ENCODE measurements at regions not wholly inside any gene's neighbourhood (a gene's known extent, or its start where the extent isn't known, plus 50 kb on each side); places are given as distances from the start of the nearest gene placed in this dataset.

GRCh38 chr6:119612176-119612891 lies 262.8 kb upstream of the MAN1A1 start:
- Histone ChIP-seq H3K9me1 (ENCODE audit: insufficient read depth, low read length) (no peaks in the 10 kb centered on the region; the same call in 1 of the 2 replicates), H3K9me3 (ENCODE audit: control insufficient read depth, insufficient read depth, low read length) (no peaks in the 10 kb centered on the region), H3K79me1 (ENCODE audit: low read depth in 1 of 2, low read length in 2 of 2) (no peaks in the 10 kb centered on the region), H3K4me2 (ENCODE audit: low read depth, low read length) (no peak overlapping the region), H3K4me1 (ENCODE audit: control insufficient read depth, insufficient read depth, low read length) (peaks cover 5% of the 10 kb centered on the region), H3K36me3 (ENCODE audit: control insufficient read depth, insufficient read depth, low read length) (no peaks in the 10 kb centered on the region), H3K4me3 (ENCODE audit: insufficient read depth, low read depth, low read length) (no peak overlapping the region), H3K27ac (ENCODE audit: insufficient read depth, low read length) (no peak overlapping the region), H2BK120ac (ENCODE audit: low read depth, low read length) (no peak overlapping the region), H3K27me3 (ENCODE audit: control insufficient read depth, insufficient read depth, low read length) (no peaks in the 10 kb centered on the region; the same call in 1 of the 2 replicates), H2AK9ac (replicated peaks; ENCODE audit: low read depth, low read length, poor library complexity) (no peak overlapping the region), H3K4ac (ENCODE audit: low read depth, low read length) (no peak overlapping the region), H2AFZ (replicated peaks; ENCODE audit: low read length, poor library complexity) (no peak overlapping the region), H3K14ac (replicated peaks; ENCODE audit: low read depth, low read length) (peak overlapping the region; percentile 25; the same call in 1 of the 2 replicates), H3K9ac (ENCODE audit: low read depth, low read length) (no peak overlapping the region), H2BK15ac (ENCODE audit: low read depth, low read length) (no peak overlapping the region), H3K23ac (ENCODE audit: low read depth, low read length) (no peak overlapping the region), H2BK5ac (ENCODE audit: low read depth, low read length, poor library complexity, severe bottlenecking) (no peak overlapping the region), H3K18ac (ENCODE audit: low read depth, low read length) (no peak overlapping the region), H4K91ac (ENCODE audit: insufficient read depth, low read depth, low read length) (no peak overlapping the region), H4K5ac (ENCODE audit: low read depth, low read length) (no peak overlapping the region), H3K56ac (ENCODE audit: extremely low read depth, insufficient read depth, low read length) (no peak overlapping the region), H2AK5ac (ENCODE audit: low read depth, low read length) (no peak overlapping the region), H4K20me1 (ENCODE audit: insufficient read depth, low read length) (no peaks in the 10 kb centered on the region), H2BK20ac (ENCODE audit: low read depth, low read length) (0 out of 2 replicates have a peak overlapping the region, but pooled peaks have one; percentile 7), H4K8ac (ENCODE audit: low read depth in 2 of 2, low read length in 2 of 2) (no peak overlapping the region)
- ATAC-seq (ENCODE audit: low read depth), result peak; percentile 66
- TF ChIP-seq NFE2L2 (IDR thresholded peaks at IDR 0.05; ENCODE audit: low read depth, low read length) (no peak), BHLHE40 (IDR thresholded peaks at IDR 0.05; ENCODE audit: low read depth, low read length) (no peak), CEBPB (IDR thresholded peaks at IDR 0.05; ENCODE audit: low read depth, low read length) (no peak), RCOR1 (IDR thresholded peaks at IDR 0.05; ENCODE audit: insufficient replicate concordance, low read length) (no peak), RAD21 (IDR thresholded peaks at IDR 0.05; ENCODE audit: low read length) (no peak), FOS (IDR thresholded peaks at IDR 0.05; ENCODE audit: low read depth, low read length) (no peak)
- peak; percentile 8 for DNase-seq
- ChIA-PET CTCF (interaction anchor here (0.8 kb wide), 1 partner anchor 10 kb away, joined by 4 read pairs; no protein-coding TSS in a partner anchor), POLR2A (ENCODE audit: unreplicated experiment) (interaction anchor here (1.0 kb wide), 1 partner anchor 14 kb away, joined by 3 read pairs; no protein-coding TSS in a partner anchor)
- WGBS, 2 experiments (ENCODE audit: extremely low coverage in 2 of 2, insufficient read length in 1 of 2), result no CpG with 5 or more reads among the region's 3 CpGs
- intact Hi-C loops (cut with micrococcal nuclease) (loop anchor here (2.0 to 10.0 kb wide), 2 partner anchors 72 to 458 kb away; no protein-coding TSS in a partner anchor), dilution Hi-C loops (cut with HindIII; ENCODE audit: low sequenced_read_pairs, unreplicated experiment) (no loop called here), in situ Hi-C loops (cut with MboI; ENCODE audit: low sequenced_read_pairs) (no loop called here)
- no TSS peak for BruUV-seq (replicated peaks)

Measured in IMR-90 (cell line).